GM10248 (cell line): ENCODE measurements at regions not wholly inside any gene's neighbourhood (a gene's known extent, or its start where the extent isn't known, plus 50 kb on each side); places are given as distances from the start of the nearest gene placed in this dataset.
"Not testable (repeated sequence)": the region's sequence is repeated elsewhere in the genome, so short reads cannot be mapped to it uniquely, and the experiment has no call there.

Source experiments
- CTCF ChIA-PET: fragments of 300-600 bp; sonication (Branson Sonifier 250); formaldehyde crosslinking; extraction: SDS; loops from one replicate; lab custom pipeline; 2021; ENCODE audit warnings: antibody characterized with exemption; lab: Yijun Ruan, JAX
- POLR2A ChIA-PET: fragments of 350-650 bp; sonication (Branson Sonifier 250); formaldehyde crosslinking; extraction: SDS; loops from one replicate; lab custom pipeline; 2020; ENCODE audit warnings: antibody characterized with exemption; lab: Yijun Ruan, JAX
- DNase-seq: peaks from one replicate; pipeline ENCODE4 v3.0.0; 2012; ENCODE audit errors: extremely low spot score
- TF ChIP-seq, protein P1 (sequence below): IDR thresholded peaks from 2 replicates; pipeline ENCODE4 v1.5.1; 2012; ENCODE audit warnings: mild to moderate bottlenecking, low read depth; ENCODE audit errors: extremely low read depth, missing control alignments, control extremely low read depth

DNA sequence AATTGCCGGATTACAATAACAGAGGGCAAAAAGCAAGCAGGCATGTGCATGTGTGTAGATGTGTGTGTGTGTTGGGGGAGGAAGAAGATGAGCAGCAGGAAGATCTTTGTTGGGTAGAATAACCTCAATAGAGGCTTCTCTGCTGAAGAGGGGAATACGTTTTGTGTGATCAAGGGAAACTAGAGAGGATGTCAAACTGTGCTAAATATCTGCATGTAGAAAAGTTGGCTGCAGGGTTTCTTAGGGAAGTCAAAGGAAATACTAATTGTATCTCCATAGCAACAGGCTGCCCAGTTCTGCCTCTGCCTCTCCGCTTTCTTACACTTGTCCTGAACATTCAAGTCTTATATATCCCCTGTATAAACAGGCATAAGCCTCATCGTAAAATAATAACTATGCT, 190.1 kb upstream of the RND3 start:
- DNase-seq = no peak
- TF ChIP-seq, protein P1, sequence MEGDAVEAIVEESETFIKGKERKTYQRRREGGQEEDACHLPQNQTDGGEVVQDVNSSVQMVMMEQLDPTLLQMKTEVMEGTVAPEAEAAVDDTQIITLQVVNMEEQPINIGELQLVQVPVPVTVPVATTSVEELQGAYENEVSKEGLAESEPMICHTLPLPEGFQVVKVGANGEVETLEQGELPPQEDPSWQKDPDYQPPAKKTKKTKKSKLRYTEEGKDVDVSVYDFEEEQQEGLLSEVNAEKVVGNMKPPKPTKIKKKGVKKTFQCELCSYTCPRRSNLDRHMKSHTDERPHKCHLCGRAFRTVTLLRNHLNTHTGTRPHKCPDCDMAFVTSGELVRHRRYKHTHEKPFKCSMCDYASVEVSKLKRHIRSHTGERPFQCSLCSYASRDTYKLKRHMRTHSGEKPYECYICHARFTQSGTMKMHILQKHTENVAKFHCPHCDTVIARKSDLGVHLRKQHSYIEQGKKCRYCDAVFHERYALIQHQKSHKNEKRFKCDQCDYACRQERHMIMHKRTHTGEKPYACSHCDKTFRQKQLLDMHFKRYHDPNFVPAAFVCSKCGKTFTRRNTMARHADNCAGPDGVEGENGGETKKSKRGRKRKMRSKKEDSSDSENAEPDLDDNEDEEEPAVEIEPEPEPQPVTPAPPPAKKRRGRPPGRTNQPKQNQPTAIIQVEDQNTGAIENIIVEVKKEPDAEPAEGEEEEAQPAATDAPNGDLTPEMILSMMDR = no peak
- POLR2A ChIA-PET = no interaction called here
- CTCF ChIA-PET = no interaction called here

DNA sequence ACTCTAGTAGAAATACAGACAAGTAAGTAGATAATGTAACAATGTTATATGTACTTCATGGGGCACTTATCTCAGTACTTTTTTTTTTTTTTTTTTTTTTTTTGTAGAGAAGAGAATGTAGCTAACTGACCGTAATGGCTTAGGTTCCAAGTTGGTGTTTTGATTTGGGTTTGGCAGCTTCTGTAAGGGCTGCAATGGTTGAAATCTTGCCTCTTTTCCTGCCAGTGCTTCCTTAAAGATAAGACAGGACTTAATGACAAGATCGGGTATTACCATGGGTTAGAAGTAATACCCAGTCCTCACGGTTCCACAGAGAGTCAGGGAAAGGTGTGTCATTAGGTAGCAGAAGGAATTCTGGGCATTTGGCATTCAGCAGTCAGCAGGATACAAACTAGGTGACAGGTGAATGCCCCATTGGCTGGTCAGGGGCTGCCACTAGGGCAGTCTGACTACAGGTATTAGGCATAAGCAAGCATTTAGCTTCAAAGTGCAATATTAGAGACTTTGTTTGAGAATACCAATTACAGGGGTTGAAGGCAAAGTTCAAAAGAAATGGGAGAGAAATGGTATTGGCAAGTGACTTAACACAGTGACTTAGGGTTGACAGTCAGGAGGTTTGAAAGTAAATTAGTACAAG, 189.4 kb upstream of the RND3 start:
- DNase-seq = no peak
- ChIA-PET POLR2A (no interaction called here), CTCF (no interaction called here)
- TF ChIP-seq, protein P1 = no peak

DNA sequence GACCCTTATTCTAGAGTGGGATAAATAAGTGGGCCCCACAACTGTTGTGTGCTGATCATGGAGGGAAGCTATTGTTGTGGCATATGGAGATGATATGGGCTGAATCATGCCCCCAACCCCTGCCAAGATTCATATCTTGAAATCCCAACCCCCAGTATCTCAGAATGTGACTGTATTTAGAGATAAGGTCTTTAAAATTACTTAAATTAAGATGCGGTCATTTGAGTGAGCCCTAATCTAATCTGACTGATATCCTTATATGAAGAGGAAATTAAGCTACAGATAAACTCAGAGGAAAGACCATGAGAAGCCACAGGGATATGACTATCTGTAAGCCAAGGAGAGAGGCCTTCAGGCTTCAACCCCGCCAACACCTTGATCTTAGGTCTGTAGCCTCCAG, 188.3 kb upstream of the RND3 start:
- TF ChIP-seq, protein P1 = no peak
- ChIA-PET CTCF (no interaction called here), POLR2A (no interaction called here)
- DNase-seq = no peak

DNA sequence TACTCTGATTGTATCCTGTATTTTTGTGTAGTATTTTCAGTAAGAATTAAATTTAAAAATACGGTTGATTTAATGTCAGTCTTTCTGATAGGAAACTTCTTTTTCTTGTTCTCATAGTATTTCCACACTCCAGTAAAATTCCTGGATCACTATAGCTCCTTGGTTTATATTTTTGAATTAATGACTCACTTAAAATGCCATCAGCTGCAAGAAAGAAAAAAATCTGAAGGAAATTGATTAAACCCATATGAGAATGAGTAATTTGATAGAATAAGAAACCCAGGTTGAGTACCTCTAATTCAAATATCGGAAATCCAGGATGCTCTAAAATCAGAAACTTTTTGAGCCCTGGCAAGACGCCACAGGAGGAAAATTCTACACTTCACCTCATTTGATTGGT, 186.8 kb upstream of the RND3 start:
- ChIA-PET POLR2A (no interaction called here), CTCF (no interaction called here)
- TF ChIP-seq, protein P1 = no peak
- DNase-seq = no peak

DNA sequence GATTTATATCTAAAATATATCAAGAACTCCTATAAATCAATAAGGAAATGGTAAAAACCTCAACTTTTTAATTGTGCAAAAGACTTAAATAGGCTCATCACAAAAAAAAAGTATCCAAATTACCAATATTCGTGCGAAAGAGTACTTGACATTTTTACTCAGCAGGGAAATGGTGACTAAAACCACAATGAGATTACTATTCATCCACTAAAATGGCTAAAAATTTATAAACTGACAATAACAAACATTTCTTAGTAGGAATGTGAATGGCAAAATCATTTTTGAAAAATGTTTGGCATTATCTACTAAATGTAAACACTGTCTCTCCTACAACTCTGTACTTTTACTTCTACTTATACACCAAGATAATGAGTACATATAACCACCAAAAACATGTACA, 184.8 kb upstream of the RND3 start:
- TF ChIP-seq, protein P1 = no peak
- ChIA-PET CTCF (no interaction called here), POLR2A (no interaction called here)
- DNase-seq = no peak

DNA sequence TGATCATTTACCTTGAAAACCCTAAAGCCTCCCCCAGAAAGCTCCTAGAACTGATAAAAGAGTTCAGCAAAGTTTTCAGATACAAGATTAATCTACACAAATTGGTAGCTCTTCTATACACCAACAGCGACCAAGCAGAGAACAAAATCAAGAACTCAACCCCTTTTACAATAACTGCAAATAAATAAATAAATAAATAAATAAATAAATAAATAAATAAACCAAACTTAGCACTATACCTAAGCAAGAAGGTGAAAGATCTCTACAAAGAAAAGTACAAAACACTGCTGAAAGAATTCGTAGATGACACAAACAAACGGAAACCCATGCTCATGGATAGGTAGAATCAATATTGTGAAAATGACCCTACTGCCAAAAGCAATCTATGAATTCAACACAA, 182.0 kb upstream of the RND3 start:
- TF ChIP-seq, protein P1 = no peak
- CTCF ChIA-PET = no interaction called here
- DNase-seq = no peak
- POLR2A ChIA-PET = no interaction called here

DNA sequence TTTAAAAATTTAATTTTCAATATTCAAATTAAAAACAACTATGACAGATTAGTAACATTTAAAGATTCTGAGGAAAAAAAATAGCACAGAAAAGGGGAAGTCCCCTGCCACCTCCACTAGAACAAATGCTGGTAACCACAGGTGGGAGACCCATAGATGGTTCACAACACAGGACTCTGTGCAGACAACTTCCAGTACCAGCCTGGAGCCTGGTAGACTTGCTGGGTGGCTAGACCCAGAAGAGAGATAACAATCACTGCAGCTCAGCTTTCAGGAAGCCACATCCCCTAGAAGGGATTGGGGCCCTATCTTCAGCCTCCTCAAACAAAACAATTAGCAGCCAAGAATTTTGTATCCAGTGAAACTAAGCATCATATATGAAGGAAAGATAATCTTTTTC, 179.6 kb upstream of the RND3 start:
- CTCF ChIA-PET = interaction anchor here (1.1 to 1.6 kb wide), 2 partner anchors 9 to 12 kb away, joined by 4 read pairs; no protein-coding TSS in a partner anchor
- DNase-seq, POLR2A ChIA-PET: not testable (repeated sequence)
